ENCODE measurements at regions not wholly inside any gene's neighbourhood (a gene's known extent, or its start where the extent isn't known, plus 50 kb on each side); places are given as distances from the start of the nearest gene placed in this dataset.
"Not testable (repeated sequence)": the region's sequence is repeated elsewhere in the genome, so short reads cannot be mapped to it uniquely, and the experiment has no call there.

GRCh38 chr1:113307771-113308445, 82.4 kb upstream of the MAGI3 start:
- Histone ChIP-seq H3K79me2 (ENCODE audit: control insufficient read depth, insufficient read depth, low read length, poor library complexity) (no peaks in the 10 kb centered on the region), H4K91ac (ENCODE audit: low read depth, low read length) (no peak overlapping the region), H3K36me3 (ENCODE audit: control insufficient read depth in 1 of 2, insufficient read depth in 2 of 2, low read length in 2 of 2) (no peaks in the 10 kb centered on the region), H2BK12ac (ENCODE audit: low read length) (no peak overlapping the region), H2AK5ac (ENCODE audit: low read length) (no peak overlapping the region), H3K14ac (ENCODE audit: low read length) (no peak overlapping the region), H3K23ac (ENCODE audit: low read length) (no peak overlapping the region), H3K27me3 (ENCODE audit: insufficient read depth, low read length) (peaks cover 3% of the 10 kb centered on the region), H3K4me1 (ENCODE audit: control insufficient read depth in 1 of 2, insufficient read depth in 2 of 2, low read length in 2 of 2) (peaks cover 0 to 2% of the 10 kb centered on the region in 2 experiments), H2BK120ac (ENCODE audit: insufficient read depth, low read length, poor library complexity) (no peak overlapping the region), H3K27ac (ENCODE audit: low read depth, low read length) (no peak overlapping the region), H3K4ac (ENCODE audit: low read depth, low read length) (no peak overlapping the region), H3K9ac (ENCODE audit: low read length) (no peak overlapping the region), H2BK5ac (ENCODE audit: low read depth, low read length, poor library complexity) (no peak overlapping the region), H3K9me3 (ENCODE audit: insufficient read depth, low read depth, low read length) (peaks cover 1% of the 10 kb centered on the region), H3K79me1 (ENCODE audit: low read length) (no peaks in the 10 kb centered on the region), H4K12ac (ENCODE audit: low read depth, low read length) (no peak overlapping the region), H4K8ac (ENCODE audit: low read depth, low read length) (no peak overlapping the region), H3K4me3 (ENCODE audit: low read depth, low read length) (no peak overlapping the region), H3K4me2 (ENCODE audit: low read length) (no peak overlapping the region), H2AFZ (ENCODE audit: insufficient read depth, low read length, poor library complexity) (no peak overlapping the region), H3K18ac (ENCODE audit: low read length) (no peak overlapping the region)
- peak in 1 of 2 donors; percentile 69 for DNase-seq
- WGBS (ENCODE audit: extremely low coverage, insufficient coverage, insufficient read length), result no CpG with 5 or more reads among the region's 3 CpGs

GRCh38 chr1:113312651-113313050, 77.7 kb upstream of the MAGI3 start:
- H3K9me3 ChIP-seq (ENCODE audit: insufficient read depth, low read depth, low read length), result not testable (repeated sequence)
- no CpG with 5 or more reads among the region's 1 CpG for WGBS (ENCODE audit: extremely low coverage, insufficient coverage, insufficient read length)
- DNase-seq, result peak in 1 of 2 donors; percentile 68

GRCh38 chr1:113314600-113314999, 75.7 kb upstream of the MAGI3 start:
- Histone ChIP-seq H2AFZ (ENCODE audit: insufficient read depth, low read length, poor library complexity) (no peak overlapping the region), H2BK5ac (ENCODE audit: low read depth, low read length, poor library complexity) (no peak overlapping the region), H3K23ac (ENCODE audit: low read length) (no peak overlapping the region), H3K18ac (ENCODE audit: low read length) (no peak overlapping the region), H2AK5ac (ENCODE audit: low read length) (no peak overlapping the region), H3K4me1 (ENCODE audit: control insufficient read depth in 1 of 2, insufficient read depth in 2 of 2, low read length in 2 of 2) (peaks cover 0 to 2% of the 10 kb centered on the region in 2 experiments), H4K91ac (ENCODE audit: low read depth, low read length) (no peak overlapping the region), H3K9me3 (ENCODE audit: insufficient read depth, low read depth, low read length) (peaks cover 1% of the 10 kb centered on the region), H3K4me3 (ENCODE audit: low read depth, low read length) (no peak overlapping the region), H3K9ac (ENCODE audit: low read length) (no peak overlapping the region), H3K36me3 (ENCODE audit: control insufficient read depth in 1 of 2, insufficient read depth in 2 of 2, low read length in 2 of 2) (no peaks in the 10 kb centered on the region), H3K4me2 (ENCODE audit: low read length) (no peak overlapping the region), H3K27me3 (ENCODE audit: insufficient read depth, low read length) (peaks cover 3% of the 10 kb centered on the region), H4K8ac (ENCODE audit: low read depth, low read length) (no peak overlapping the region), H4K12ac (ENCODE audit: low read depth, low read length) (no peak overlapping the region), H3K27ac (ENCODE audit: low read depth, low read length) (no peak overlapping the region), H3K14ac (ENCODE audit: low read length) (no peak overlapping the region), H3K79me2 (ENCODE audit: control insufficient read depth, insufficient read depth, low read length, poor library complexity) (no peaks in the 10 kb centered on the region), H3K79me1 (ENCODE audit: low read length) (no peaks in the 10 kb centered on the region), H3K4ac (ENCODE audit: low read depth, low read length) (no peak overlapping the region), H2BK12ac (ENCODE audit: low read length) (no peak overlapping the region), H2BK120ac (ENCODE audit: insufficient read depth, low read length, poor library complexity) (no peak overlapping the region)
- DNase-seq, result no peak
- WGBS (ENCODE audit: extremely low coverage, insufficient coverage, insufficient read length), result no CpG with 5 or more reads among the region's 3 CpGs

More at GRCh38 chr1:113312651-113313050, 77.7 kb upstream of the MAGI3 start:
- H3K4me3 ChIP-seq (ENCODE audit: low read depth, low read length); H3K23ac ChIP-seq (ENCODE audit: low read length); H3K36me3 ChIP-seq (ENCODE audit: control insufficient read depth in 1 of 2, insufficient read depth in 2 of 2, low read length in 2 of 2); H3K27me3 ChIP-seq (ENCODE audit: insufficient read depth, low read length); H3K4me1 ChIP-seq (ENCODE audit: control insufficient read depth in 1 of 2, insufficient read depth in 2 of 2, low read length in 2 of 2); H3K4me2 ChIP-seq (ENCODE audit: low read length); H3K4ac ChIP-seq (ENCODE audit: low read depth, low read length); H4K91ac ChIP-seq (ENCODE audit: low read depth, low read length); H3K79me2 ChIP-seq (ENCODE audit: control insufficient read depth, insufficient read depth, low read length, poor library complexity); H3K18ac ChIP-seq (ENCODE audit: low read length); H2BK120ac ChIP-seq (ENCODE audit: insufficient read depth, low read length, poor library complexity); H3K79me1 ChIP-seq (ENCODE audit: low read length); H3K14ac ChIP-seq (ENCODE audit: low read length); H4K8ac ChIP-seq (ENCODE audit: low read depth, low read length); H4K12ac ChIP-seq (ENCODE audit: low read depth, low read length); H2BK5ac ChIP-seq (ENCODE audit: low read depth, low read length, poor library complexity); H3K27ac ChIP-seq (ENCODE audit: low read depth, low read length); H2AK5ac ChIP-seq (ENCODE audit: low read length); H3K9ac ChIP-seq (ENCODE audit: low read length); H2BK12ac ChIP-seq (ENCODE audit: low read length); H2AFZ ChIP-seq (ENCODE audit: insufficient read depth, low read length, poor library complexity): not testable (repeated sequence)

GRCh38 chr1:113320272-113320671, 70.0 kb upstream of the MAGI3 start:
- Histone ChIP-seq H3K4me2 (ENCODE audit: low read length) (no peak overlapping the region), H3K36me3 (ENCODE audit: control insufficient read depth in 1 of 2, insufficient read depth in 2 of 2, low read length in 2 of 2) (no peaks in the 10 kb centered on the region), H3K9ac (ENCODE audit: low read length) (no peak overlapping the region), H2AK5ac (ENCODE audit: low read length) (no peak overlapping the region), H3K79me2 (ENCODE audit: control insufficient read depth, insufficient read depth, low read length, poor library complexity) (no peaks in the 10 kb centered on the region), H2AFZ (ENCODE audit: insufficient read depth, low read length, poor library complexity) (no peak overlapping the region), H3K4me3 (ENCODE audit: low read depth, low read length) (no peak overlapping the region), H3K27ac (ENCODE audit: low read depth, low read length) (no peak overlapping the region), H3K79me1 (ENCODE audit: low read length) (no peaks in the 10 kb centered on the region), H3K23ac (ENCODE audit: low read length) (no peak overlapping the region), H4K8ac (ENCODE audit: low read depth, low read length) (no peak overlapping the region), H2BK120ac (ENCODE audit: insufficient read depth, low read length, poor library complexity) (no peak overlapping the region), H3K9me3 (ENCODE audit: insufficient read depth, low read depth, low read length) (no peaks in the 10 kb centered on the region), H4K12ac (ENCODE audit: low read depth, low read length) (no peak overlapping the region), H3K4ac (ENCODE audit: low read depth, low read length) (no peak overlapping the region), H2BK12ac (ENCODE audit: low read length) (no peak overlapping the region), H3K27me3 (ENCODE audit: insufficient read depth, low read length) (no peaks in the 10 kb centered on the region), H2BK5ac (ENCODE audit: low read depth, low read length, poor library complexity) (no peak overlapping the region), H3K4me1 (ENCODE audit: control insufficient read depth in 1 of 2, insufficient read depth in 2 of 2, low read length in 2 of 2) (peaks cover 0 to 2% of the 10 kb centered on the region in 2 experiments), H3K14ac (ENCODE audit: low read length) (no peak overlapping the region), H3K18ac (ENCODE audit: low read length) (no peak overlapping the region), H4K91ac (ENCODE audit: low read depth, low read length) (no peak overlapping the region)
- DNase-seq, result no peak

All from trophoblast cell (in vitro differentiated cells and primary cell).